ENCODE measurements at regions not wholly inside any gene's neighbourhood (a gene's known extent, or its start where the extent isn't known, plus 50 kb on each side); places are given as distances from the start of the nearest gene placed in this dataset.

DNA sequence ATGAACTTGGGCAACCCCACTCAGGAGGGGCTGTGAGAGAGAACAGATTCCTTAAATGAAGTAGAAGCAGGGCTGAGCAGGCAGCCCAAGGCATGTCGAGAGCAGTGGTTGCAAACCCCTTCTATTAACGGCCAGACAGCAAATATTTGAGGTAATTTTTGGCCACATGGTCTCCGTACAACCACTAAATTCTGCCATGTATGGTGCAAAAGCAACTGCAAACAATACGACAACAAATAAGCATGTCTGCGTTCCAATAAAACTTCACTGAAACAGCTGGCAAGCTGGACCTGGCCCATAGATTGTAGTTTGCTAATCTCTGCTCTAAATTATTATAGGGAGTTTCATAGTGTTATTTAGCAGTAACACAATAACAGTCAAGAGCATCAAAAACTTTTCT is 217.0 kb upstream of the ZNF521 start:
- DNase-seq (ENCODE audit: low read depth) = peak; percentile 49
- TF ChIP-seq, protein P1, sequence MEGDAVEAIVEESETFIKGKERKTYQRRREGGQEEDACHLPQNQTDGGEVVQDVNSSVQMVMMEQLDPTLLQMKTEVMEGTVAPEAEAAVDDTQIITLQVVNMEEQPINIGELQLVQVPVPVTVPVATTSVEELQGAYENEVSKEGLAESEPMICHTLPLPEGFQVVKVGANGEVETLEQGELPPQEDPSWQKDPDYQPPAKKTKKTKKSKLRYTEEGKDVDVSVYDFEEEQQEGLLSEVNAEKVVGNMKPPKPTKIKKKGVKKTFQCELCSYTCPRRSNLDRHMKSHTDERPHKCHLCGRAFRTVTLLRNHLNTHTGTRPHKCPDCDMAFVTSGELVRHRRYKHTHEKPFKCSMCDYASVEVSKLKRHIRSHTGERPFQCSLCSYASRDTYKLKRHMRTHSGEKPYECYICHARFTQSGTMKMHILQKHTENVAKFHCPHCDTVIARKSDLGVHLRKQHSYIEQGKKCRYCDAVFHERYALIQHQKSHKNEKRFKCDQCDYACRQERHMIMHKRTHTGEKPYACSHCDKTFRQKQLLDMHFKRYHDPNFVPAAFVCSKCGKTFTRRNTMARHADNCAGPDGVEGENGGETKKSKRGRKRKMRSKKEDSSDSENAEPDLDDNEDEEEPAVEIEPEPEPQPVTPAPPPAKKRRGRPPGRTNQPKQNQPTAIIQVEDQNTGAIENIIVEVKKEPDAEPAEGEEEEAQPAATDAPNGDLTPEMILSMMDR (conservative IDR thresholded peaks at IDR 0.05; ENCODE audit: low read length) = no peak
- H3K4me3 ChIP-seq (ENCODE audit: low read length) = no peak overlapping the region

DNA sequence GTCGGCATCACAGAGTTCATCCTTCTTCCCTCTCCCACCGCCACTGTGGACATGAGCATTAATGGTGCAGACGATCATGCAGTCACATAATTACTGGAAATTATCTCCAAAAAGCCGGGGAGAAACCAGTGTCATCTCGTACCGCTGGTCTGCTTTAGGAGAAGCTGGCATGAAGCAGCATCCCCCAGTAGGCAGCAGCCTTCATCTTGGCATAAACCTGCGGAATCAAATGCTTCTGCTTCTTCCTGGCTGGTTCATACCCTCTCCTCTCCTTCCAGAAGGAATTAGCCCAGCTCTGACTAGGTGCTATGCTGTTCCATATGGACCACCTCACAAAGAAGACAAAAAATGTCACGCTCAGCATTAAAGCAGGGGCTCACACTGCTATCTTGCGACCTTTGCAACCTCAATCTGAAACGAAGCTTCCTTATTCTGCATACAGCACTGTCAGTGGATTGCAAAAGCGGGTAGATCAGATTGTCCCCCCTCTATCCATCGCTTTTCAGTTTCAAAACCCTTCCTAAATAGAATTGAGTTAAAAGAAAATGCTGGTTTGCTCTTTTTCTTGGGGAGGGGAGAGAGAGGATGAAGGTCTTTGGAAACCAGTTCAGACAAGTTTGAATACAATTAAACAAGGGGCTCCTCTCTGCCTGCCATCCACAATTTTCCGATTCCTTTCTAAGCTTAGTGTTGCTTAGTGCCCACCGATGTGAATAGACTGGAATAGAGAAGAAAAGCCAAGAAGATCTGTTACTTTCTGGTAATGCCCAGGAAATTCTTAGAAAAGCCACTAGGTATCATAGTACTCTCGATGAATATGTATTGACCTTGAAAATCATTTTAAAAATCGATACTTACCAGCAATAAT is 212.1 kb upstream of the ZNF521 start:
- no peak for DNase-seq (ENCODE audit: low read depth)

DNA sequence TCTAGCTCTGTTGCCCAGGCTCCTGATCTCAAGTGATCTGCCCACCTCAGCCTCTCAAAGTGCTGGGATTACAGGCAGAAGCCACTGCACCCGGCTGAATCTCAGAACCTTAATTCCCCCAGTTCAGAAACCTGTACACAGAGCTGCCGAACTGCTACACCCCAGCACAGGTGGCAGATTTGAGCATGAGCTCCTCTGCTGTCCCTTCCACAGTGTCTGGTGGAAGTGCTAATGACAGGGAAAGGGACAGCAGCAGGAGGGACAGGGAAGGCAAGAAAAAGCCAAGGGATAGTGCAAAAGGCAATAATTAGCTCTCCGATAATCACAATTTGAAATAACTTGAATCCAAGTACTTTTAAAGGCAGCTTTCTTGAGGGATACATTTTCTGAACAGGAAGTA is 211.4 kb upstream of the ZNF521 start:
- TF ChIP-seq, protein P1 (conservative IDR thresholded peaks at IDR 0.05; ENCODE audit: low read length) = no peak

More for the DNA sequence above, 212.1 kb upstream of the ZNF521 start:
- TF ChIP-seq, protein P1 (conservative IDR thresholded peaks at IDR 0.05; ENCODE audit: low read length) = no peak
- H3K4me3 ChIP-seq (ENCODE audit: low read length) = no peak overlapping the region

DNA sequence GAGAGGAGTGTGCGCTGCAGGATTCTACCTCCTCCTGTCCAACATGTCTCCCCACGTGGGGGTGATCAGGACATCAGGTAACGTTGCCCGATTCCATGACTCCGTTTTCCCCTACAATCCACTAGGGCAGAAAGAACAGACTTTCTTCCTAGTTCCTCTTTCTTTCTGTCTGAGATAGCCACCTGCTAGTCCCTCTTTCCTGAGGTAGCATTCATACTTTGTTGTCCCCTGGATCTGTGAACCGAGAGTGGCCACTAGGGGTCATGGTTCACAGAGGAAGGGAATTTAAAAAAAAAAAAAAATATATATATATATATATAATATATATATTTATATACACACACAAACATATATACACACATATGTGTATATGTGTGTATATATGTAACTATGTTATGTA is 210.0 kb upstream of the ZNF521 start:
- H3K4me3 ChIP-seq (ENCODE audit: low read length) = no peak overlapping the region
- TF ChIP-seq, protein P1 (conservative IDR thresholded peaks at IDR 0.05; ENCODE audit: low read length) = peak; percentile 53
- peak; percentile 31 for DNase-seq (ENCODE audit: low read depth)

More for the DNA sequence above, 211.4 kb upstream of the ZNF521 start:
- no peak overlapping the region for H3K4me3 ChIP-seq (ENCODE audit: low read length)
- no peak for DNase-seq (ENCODE audit: low read depth)

DNA sequence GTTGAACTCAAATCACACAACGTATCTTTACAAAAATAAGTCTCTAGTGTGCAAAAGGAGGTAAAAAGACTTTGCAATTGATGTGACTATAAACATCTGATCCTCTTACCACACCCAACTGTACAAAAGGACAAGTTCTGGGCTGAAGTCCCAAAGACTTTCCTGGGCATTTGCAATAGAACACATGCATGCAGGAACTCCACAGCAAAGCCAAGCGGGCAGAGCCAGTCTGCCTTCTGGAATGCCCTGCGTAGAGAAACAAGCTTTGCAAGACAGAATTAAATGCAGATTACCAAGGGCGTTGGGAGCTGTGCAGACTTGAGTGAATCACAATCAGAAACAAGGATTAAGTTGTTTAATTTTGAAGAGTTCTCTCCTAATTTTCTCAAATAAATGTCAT is 208.4 kb upstream of the ZNF521 start:
- peak; percentile 23 for DNase-seq (ENCODE audit: low read depth)
- H3K4me3 ChIP-seq (ENCODE audit: low read length) = no peak overlapping the region
- TF ChIP-seq, protein P1 (conservative IDR thresholded peaks at IDR 0.05; ENCODE audit: low read length) = no peak

DNA sequence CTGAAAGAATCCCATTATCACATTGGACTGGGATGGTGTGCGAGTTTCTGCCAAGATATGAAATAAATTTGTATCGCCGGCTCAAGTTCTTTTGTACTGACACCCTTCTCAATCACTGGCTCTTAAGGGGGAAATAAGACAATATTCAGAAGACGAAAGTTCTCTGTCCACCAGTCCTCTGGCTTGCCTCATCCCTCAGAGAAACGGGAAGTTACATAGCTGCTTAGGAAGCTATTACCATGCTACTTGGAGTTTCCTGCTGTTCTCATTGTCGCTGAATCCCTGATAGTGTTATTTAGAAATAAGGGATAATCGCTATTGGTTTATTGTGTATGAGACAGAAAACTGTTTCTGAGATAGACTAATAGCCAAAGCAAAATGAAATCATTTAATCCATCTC is 205.0 kb upstream of the ZNF521 start:
- DNase-seq (ENCODE audit: low read depth) = no peak
- TF ChIP-seq, protein P1 (conservative IDR thresholded peaks at IDR 0.05; ENCODE audit: low read length) = no peak
- no peak overlapping the region for H3K4me3 ChIP-seq (ENCODE audit: low read length)

DNA sequence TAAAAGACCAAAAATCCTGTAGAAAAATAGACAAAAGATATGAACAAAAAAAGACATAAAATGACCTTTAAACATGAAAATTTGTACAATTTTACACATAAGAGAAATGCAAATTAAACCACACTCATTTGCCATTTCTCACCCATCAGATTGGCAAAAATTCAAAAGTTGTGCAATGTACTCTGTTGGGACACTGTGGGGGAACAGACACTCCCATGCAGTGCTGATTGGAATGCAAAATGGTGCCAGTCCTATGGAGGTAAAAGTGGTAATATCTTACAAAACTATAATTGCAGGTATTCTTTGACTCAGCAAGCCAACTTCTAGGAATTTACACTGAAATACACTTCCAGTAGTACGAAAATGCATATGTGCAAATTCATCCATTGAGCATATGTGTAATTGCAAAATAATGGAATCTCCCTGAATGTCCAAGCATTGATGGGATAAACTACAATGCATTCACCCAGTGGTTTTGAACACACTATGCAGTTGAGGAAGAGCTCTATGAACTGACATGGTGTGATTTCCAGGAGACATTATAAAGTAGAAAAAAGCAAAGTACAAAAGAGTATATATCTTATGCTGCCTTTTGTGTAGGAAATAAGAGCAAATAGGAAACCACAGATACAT is 201.8 kb upstream of the ZNF521 start:
- TF ChIP-seq, protein P1 (conservative IDR thresholded peaks at IDR 0.05; ENCODE audit: low read length) = no peak
- no peak for DNase-seq (ENCODE audit: low read depth)
- no peak overlapping the region for H3K4me3 ChIP-seq (ENCODE audit: low read length)

Data from AG10803 (cell line).